ENCODE measurements at regions not wholly inside any gene's neighbourhood (a gene's known extent, or its start where the extent isn't known, plus 50 kb on each side); places are given as distances from the start of the nearest gene placed in this dataset.

GRCh38 chr13:22933571-22934181 lies 247.1 kb upstream of the SGCG start:
- Histone ChIP-seq H3K4me2 (replicated peaks; ENCODE audit: low read depth, low read length, poor library complexity, severe bottlenecking) (no peak overlapping the region), H3K4me3 (ENCODE audit: control extremely low read depth in 1 of 5, extremely low read depth in 1 of 5, insufficient read depth in 1 of 5, low read depth in 2 of 5, low read length in 4 of 5) (no peak overlapping the region), H4K20me1 (ENCODE audit: control insufficient read depth, insufficient read depth, low read length, poor library complexity, severe bottlenecking) (no peaks in the 10 kb centered on the region), H3K4me1 (ENCODE audit: control insufficient read depth in 2 of 2, insufficient read depth in 2 of 2, low read length in 2 of 2) (no peaks in the 10 kb centered on the region), H3K36me3 (replicated peaks in 1 of 2; ENCODE audit: control extremely low read depth in 1 of 2, control insufficient read depth in 1 of 2, extremely low read depth in 1 of 2, insufficient read depth in 2 of 2, low read length in 1 of 2) (no peaks in the 10 kb centered on the region), H3K27ac (ENCODE audit: low read length in 2 of 2) (no peak overlapping the region), H3K9me3 (ENCODE audit: control extremely low read depth in 1 of 3, control insufficient read depth in 2 of 3, insufficient read depth in 1 of 3, low read length in 2 of 3) (peaks cover 0 to 14% (median 0%) of the 10 kb centered on the region in 3 donors), H3K79me2 (ENCODE audit: control insufficient read depth, insufficient read depth, low read length) (no peaks in the 10 kb centered on the region), H3K9ac (ENCODE audit: low read length) (no peak overlapping the region), H3K27me3 (replicated peaks in 1 of 4; ENCODE audit: control extremely low read depth in 1 of 4, control insufficient read depth in 3 of 4, insufficient read depth in 4 of 4, low read length in 3 of 4) (no peaks in the 10 kb centered on the region), H2AFZ (ENCODE audit: insufficient read depth, low read depth, low read length, poor library complexity, severe bottlenecking) (no peak overlapping the region)
- no peak for DNase-seq
- H3K4me1 Mint-ChIP-seq: no peaks in the 10 kb centered on the region
- ChIA-PET CTCF (no interaction called here), POLR2A (no interaction called here)
- H3K9me3 Mint-ChIP-seq (ENCODE audit: insufficient read depth): no peaks in the 10 kb centered on the region
- intact Hi-C loops (cut with micrococcal nuclease): no loop called here
- H3K4me3 Mint-ChIP-seq: no peak overlapping the region
- H3K27me3 Mint-ChIP-seq: no peaks in the 10 kb centered on the region
- 92% methylated on average over 8 of the region's 8 CpGs for WGBS (ENCODE audit: insufficient coverage)
- no peak for TF ChIP-seq EZH2 (IDR thresholded peaks at IDR 0.05; ENCODE audit: borderline replicate concordance, insufficient read depth, low read depth, low read length, poor library complexity, severe bottlenecking)
- no peak for TF ChIP-seq CTCF (IDR thresholded peaks at IDR 0.05)
- no peak overlapping the region for H3K27ac Mint-ChIP-seq
- ATAC-seq (ENCODE audit: low read depth): no peak

GRCh38 chr13:22934744-22935523 lies 245.8 kb upstream of the SGCG start:
- ATAC-seq (ENCODE audit: low read depth) (no peak), DNase-seq (no peak)
- no peaks in the 10 kb centered on the region for H3K9me3 Mint-ChIP-seq (ENCODE audit: insufficient read depth)
- intact Hi-C loops (cut with micrococcal nuclease): no loop called here
- no peak overlapping the region for H3K27ac Mint-ChIP-seq
- Histone ChIP-seq H3K36me3 (replicated peaks in 1 of 2; ENCODE audit: control extremely low read depth in 1 of 2, control insufficient read depth in 1 of 2, extremely low read depth in 1 of 2, insufficient read depth in 2 of 2, low read length in 1 of 2) (no peaks in the 10 kb centered on the region), H4K20me1 (ENCODE audit: control insufficient read depth, insufficient read depth, low read length, poor library complexity, severe bottlenecking) (no peaks in the 10 kb centered on the region), H3K4me3 (ENCODE audit: control extremely low read depth in 1 of 5, extremely low read depth in 1 of 5, insufficient read depth in 1 of 5, low read depth in 2 of 5, low read length in 4 of 5) (no peak overlapping the region), H3K79me2 (ENCODE audit: control insufficient read depth, insufficient read depth, low read length) (no peaks in the 10 kb centered on the region), H3K9ac (ENCODE audit: low read length) (no peak overlapping the region), H3K27ac (ENCODE audit: low read length in 2 of 2) (no peak overlapping the region), H3K9me3 (ENCODE audit: control extremely low read depth in 1 of 3, control insufficient read depth in 2 of 3, insufficient read depth in 1 of 3, low read length in 2 of 3) (peaks cover 0 to 21% (median 0%) of the 10 kb centered on the region in 3 donors), H3K4me2 (replicated peaks; ENCODE audit: low read depth, low read length, poor library complexity, severe bottlenecking) (no peak overlapping the region), H2AFZ (ENCODE audit: insufficient read depth, low read depth, low read length, poor library complexity, severe bottlenecking) (no peak overlapping the region), H3K27me3 (replicated peaks in 1 of 4; ENCODE audit: control extremely low read depth in 1 of 4, control insufficient read depth in 3 of 4, insufficient read depth in 4 of 4, low read length in 3 of 4) (no peaks in the 10 kb centered on the region), H3K4me1 (ENCODE audit: control insufficient read depth in 2 of 2, insufficient read depth in 2 of 2, low read length in 2 of 2) (no peaks in the 10 kb centered on the region)
- no peaks in the 10 kb centered on the region for H3K4me1 Mint-ChIP-seq
- TF ChIP-seq EZH2 (IDR thresholded peaks at IDR 0.05; ENCODE audit: borderline replicate concordance, insufficient read depth, low read depth, low read length, poor library complexity, severe bottlenecking): no peak
- no peak for TF ChIP-seq CTCF (IDR thresholded peaks at IDR 0.05)
- WGBS (ENCODE audit: insufficient coverage): 94% methylated on average over 23 of the region's 25 CpGs
- POLR2A ChIA-PET: no interaction called here
- CTCF ChIA-PET: no interaction called here
- H3K4me3 Mint-ChIP-seq: no peak overlapping the region
- no peaks in the 10 kb centered on the region for H3K27me3 Mint-ChIP-seq

Data from B cell (primary cell).